Endothelial cell (in vitro differentiated cells): ENCODE measurements at regions not wholly inside any gene's neighbourhood (a gene's known extent, or its start where the extent isn't known, plus 50 kb on each side); places are given as distances from the start of the nearest gene placed in this dataset.

Experiments used
- DNase-seq: peaks from one replicate; pipeline ENCODE4 v3.0.0; 2021; ENCODE audit warnings: low spot score
- H3K27ac Mint-ChIP-seq: one replicate; pipeline ENCODE4 v1.8.0; 2021; ENCODE audit warnings: mixed read lengths, inconsistent platforms; ENCODE audit not compliant: unreplicated experiment
- H3K27me3 Mint-ChIP-seq: one replicate; pipeline ENCODE4 v1.8.0; 2021; ENCODE audit warnings: mild to moderate bottlenecking, moderate library complexity, mixed read lengths, inconsistent platforms; ENCODE audit not compliant: unreplicated experiment
- H3K36me3 Mint-ChIP-seq: one replicate; pipeline ENCODE4 v1.8.0; 2021; ENCODE audit warnings: mild to moderate bottlenecking, low read depth, mixed read lengths, inconsistent platforms; ENCODE audit not compliant: unreplicated experiment
- H3K4me1 Mint-ChIP-seq: one replicate; pipeline ENCODE4 v1.8.0; 2021; ENCODE audit warnings: mild to moderate bottlenecking, mixed read lengths, inconsistent platforms; ENCODE audit not compliant: unreplicated experiment
- H3K4me3 Mint-ChIP-seq: one replicate; pipeline ENCODE4 v1.8.0; 2021; ENCODE audit warnings: mild to moderate bottlenecking, mixed read lengths, inconsistent platforms; ENCODE audit not compliant: unreplicated experiment
- H3K9me3 Mint-ChIP-seq: one replicate; pipeline ENCODE4 v1.8.0; 2021; ENCODE audit warnings: mixed read lengths, inconsistent platforms; ENCODE audit not compliant: unreplicated experiment
- TF ChIP-seq, protein P1 (sequence below): fragments of 200-600 bp; sonication (generic); IDR thresholded peaks from one replicate; pipeline ENCODE4 v1.5.0; 2021; ENCODE audit warnings: antibody characterized with exemption; ENCODE audit not compliant: unreplicated experiment

GRCh38 chr3:153848702-153849101 is 272.5 kb upstream of the ARHGEF26 start:
- TF ChIP-seq, protein P1, sequence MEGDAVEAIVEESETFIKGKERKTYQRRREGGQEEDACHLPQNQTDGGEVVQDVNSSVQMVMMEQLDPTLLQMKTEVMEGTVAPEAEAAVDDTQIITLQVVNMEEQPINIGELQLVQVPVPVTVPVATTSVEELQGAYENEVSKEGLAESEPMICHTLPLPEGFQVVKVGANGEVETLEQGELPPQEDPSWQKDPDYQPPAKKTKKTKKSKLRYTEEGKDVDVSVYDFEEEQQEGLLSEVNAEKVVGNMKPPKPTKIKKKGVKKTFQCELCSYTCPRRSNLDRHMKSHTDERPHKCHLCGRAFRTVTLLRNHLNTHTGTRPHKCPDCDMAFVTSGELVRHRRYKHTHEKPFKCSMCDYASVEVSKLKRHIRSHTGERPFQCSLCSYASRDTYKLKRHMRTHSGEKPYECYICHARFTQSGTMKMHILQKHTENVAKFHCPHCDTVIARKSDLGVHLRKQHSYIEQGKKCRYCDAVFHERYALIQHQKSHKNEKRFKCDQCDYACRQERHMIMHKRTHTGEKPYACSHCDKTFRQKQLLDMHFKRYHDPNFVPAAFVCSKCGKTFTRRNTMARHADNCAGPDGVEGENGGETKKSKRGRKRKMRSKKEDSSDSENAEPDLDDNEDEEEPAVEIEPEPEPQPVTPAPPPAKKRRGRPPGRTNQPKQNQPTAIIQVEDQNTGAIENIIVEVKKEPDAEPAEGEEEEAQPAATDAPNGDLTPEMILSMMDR = no peak
- Mint-ChIP-seq H3K4me3 (no peak overlapping the region), H3K27me3 (no peaks in the 10 kb centered on the region), H3K4me1 (peaks cover 2% of the 10 kb centered on the region), H3K27ac (no peak overlapping the region), H3K9me3 (no peaks in the 10 kb centered on the region), H3K36me3 (no peaks in the 10 kb centered on the region)
- DNase-seq = no peak

DNA sequence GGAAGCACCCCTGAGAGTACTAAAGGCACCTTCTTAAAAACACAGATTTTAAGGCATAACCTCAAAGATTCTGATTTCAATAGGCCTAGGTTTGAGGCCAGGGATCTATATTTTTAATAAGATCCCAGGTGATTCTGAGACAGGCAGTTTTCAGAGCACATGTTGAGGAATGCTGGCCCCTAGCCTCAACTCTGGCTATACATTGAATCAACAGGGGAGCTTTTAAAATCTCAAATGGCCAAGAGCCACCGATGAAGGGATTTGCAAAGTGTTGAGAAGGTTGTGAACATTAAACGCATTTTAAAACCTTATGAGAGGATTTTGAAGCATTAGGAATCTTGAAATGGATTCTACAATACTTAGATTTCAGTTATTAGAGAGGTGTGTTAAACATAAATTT is 268.8 kb upstream of the ARHGEF26 start:
- Mint-ChIP-seq H3K36me3 (no peaks in the 10 kb centered on the region), H3K27me3 (no peaks in the 10 kb centered on the region), H3K4me3 (no peak overlapping the region), H3K9me3 (no peaks in the 10 kb centered on the region), H3K27ac (no peak overlapping the region), H3K4me1 (peaks cover 17% of the 10 kb centered on the region)
- TF ChIP-seq, protein P1 = no peak
- no peak for DNase-seq

- Mint-ChIP-seq H3K27me3 (no peaks in the 10 kb centered on the region), H3K36me3 (no peaks in the 10 kb centered on the region), H3K9me3 (no peaks in the 10 kb centered on the region), H3K27ac (no peak overlapping the region), H3K4me3 (no peak overlapping the region), H3K4me1 (peaks cover 16% of the 10 kb centered on the region)
- no peak for DNase-seq
- TF ChIP-seq, protein P1 = no peak
Observed at GRCh38 chr3:153853163-153853562, 268.0 kb upstream of the ARHGEF26 start.

GRCh38 chr3:153855772-153856171 is 265.4 kb upstream of the ARHGEF26 start:
- peaks cover 16% of the 10 kb centered on the region for H3K4me1 Mint-ChIP-seq
- no peaks in the 10 kb centered on the region for H3K9me3 Mint-ChIP-seq
- no peaks in the 10 kb centered on the region for H3K27me3 Mint-ChIP-seq
- TF ChIP-seq, protein P1 = no peak
- no peaks in the 10 kb centered on the region for H3K36me3 Mint-ChIP-seq
- H3K4me3 Mint-ChIP-seq = no peak overlapping the region
- H3K27ac Mint-ChIP-seq = no peak overlapping the region
- no peak for DNase-seq

DNA sequence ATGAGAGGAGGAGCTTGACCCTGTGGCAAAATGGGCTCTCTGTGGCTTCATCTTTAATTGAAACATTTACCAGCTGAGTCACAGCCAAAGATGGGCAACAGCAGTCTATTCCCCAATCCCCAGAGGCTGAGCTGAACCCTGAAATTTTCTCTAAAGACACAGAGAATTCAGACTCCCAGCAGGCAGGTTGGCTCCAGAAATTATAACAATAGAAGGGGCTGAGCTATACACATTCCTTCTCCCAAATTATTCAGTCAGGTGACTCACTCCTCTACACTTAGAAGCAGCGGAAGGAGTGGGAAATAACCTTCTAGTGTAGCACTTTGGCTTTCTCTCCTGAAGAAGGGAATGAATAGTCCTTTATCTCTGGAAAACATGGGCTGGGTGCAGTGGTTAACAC is 264.3 kb upstream of the ARHGEF26 start:
- Mint-ChIP-seq H3K4me3 (no peak overlapping the region), H3K4me1 (peaks cover 16% of the 10 kb centered on the region), H3K27ac (no peak overlapping the region), H3K36me3 (no peaks in the 10 kb centered on the region), H3K9me3 (no peaks in the 10 kb centered on the region), H3K27me3 (no peaks in the 10 kb centered on the region)
- no peak for DNase-seq
- TF ChIP-seq, protein P1 = no peak
